ENCODE measurements at regions not wholly inside any gene's neighbourhood (a gene's known extent, or its start where the extent isn't known, plus 50 kb on each side); places are given as distances from the start of the nearest gene placed in this dataset.

DNA sequence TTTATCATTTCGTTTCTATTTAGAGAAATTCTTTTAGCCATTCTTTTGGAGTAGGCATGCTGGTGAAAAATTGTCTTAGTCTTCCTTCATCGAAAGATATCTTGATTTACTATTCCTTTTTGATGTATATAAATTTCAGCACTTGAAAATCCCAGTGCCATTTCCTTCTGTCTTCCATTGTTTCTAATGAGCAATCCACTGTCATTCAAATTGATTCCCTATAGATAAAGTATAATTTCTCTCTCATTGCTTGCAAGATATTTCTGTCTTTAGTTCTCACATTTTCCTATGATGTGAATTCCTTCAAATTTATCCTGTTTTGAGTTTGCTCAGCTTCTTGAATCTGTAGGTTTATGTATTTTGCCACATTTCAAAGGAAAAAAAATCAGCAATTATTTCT is 251.1 kb upstream of the CHD6 start:
- Histone ChIP-seq H3K4me1 (ENCODE audit: control insufficient read depth in 1 of 2, extremely low read depth in 1 of 2, insufficient read depth in 2 of 2, low read length in 2 of 2) (no peaks in the 10 kb centered on the region), H3K9me3 (no peaks in the 10 kb centered on the region), H3K36me3 (ENCODE audit: control insufficient read depth in 2 of 2, extremely low read depth in 1 of 2, insufficient read depth in 1 of 2, low read length in 1 of 2) (no peaks in the 10 kb centered on the region), H3K27me3 (replicated peaks in 1 of 2; ENCODE audit: control insufficient read depth in 2 of 2, extremely low read depth in 1 of 2, insufficient read depth in 2 of 2, low read length in 1 of 2) (no peaks in the 10 kb centered on the region), H3K27ac (ENCODE audit: low read length) (no peak overlapping the region), H3K4me3 (ENCODE audit: control insufficient read depth in 1 of 2, extremely low read depth in 1 of 2, low read length in 1 of 2) (no peak overlapping the region)
- no peaks in the 10 kb centered on the region for H3K4me1 Mint-ChIP-seq
- POLR2A ChIA-PET = no interaction called here
- H3K4me3 Mint-ChIP-seq = no peak overlapping the region
- H3K9me3 Mint-ChIP-seq = peaks cover 3 to 24% (median 22%) of the 10 kb centered on the region in 3 donors
- WGBS (ENCODE audit: insufficient coverage) = no CpG with 5 or more reads among the region's 2 CpGs
- ATAC-seq (replicated peaks in 1 of 4) = no peak
- no peaks in the 10 kb centered on the region for H3K36me3 Mint-ChIP-seq
- peaks cover 7 to 24% of the 10 kb centered on the region in 2 donors for H3K27me3 Mint-ChIP-seq
- no peak overlapping the region for H3K27ac Mint-ChIP-seq
- DNase-seq = no peak
- CTCF ChIA-PET = no interaction called here

DNA sequence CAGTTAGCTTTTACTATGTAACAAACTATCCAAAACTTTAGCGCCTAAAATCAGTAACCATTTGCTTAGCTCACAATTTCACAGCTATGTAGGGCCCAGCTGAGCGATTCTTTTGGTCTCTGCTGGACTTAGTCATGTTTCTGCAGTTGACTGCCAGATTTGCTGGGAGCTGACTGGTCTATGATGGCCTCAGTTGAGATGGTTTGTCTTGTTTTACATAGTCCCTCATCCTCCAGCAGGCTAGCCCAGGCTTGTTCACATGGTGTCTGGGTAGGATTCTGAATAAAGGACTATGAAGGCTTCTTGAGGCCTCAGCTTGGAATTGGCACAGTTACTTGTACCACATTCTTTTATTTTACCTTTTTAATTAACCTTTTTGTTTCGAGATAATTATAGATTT is 247.8 kb upstream of the CHD6 start:
- Mint-ChIP-seq H3K9me3 (peaks cover 3 to 24% (median 14%) of the 10 kb centered on the region in 3 donors), H3K27ac (no peak overlapping the region), H3K36me3 (no peaks in the 10 kb centered on the region), H3K4me3 (no peak overlapping the region), H3K27me3 (peaks cover 2 to 19% of the 10 kb centered on the region in 2 donors), H3K4me1 (no peaks in the 10 kb centered on the region)
- no peak overlapping the region for H3K27ac ChIP-seq (ENCODE audit: low read length)
- no peak overlapping the region for H3K4me3 ChIP-seq (ENCODE audit: control insufficient read depth in 1 of 2, extremely low read depth in 1 of 2, low read length in 1 of 2)
- DNase-seq (no peak), ATAC-seq (replicated peaks in 1 of 4) (no peak)
- ChIA-PET CTCF (no interaction called here), POLR2A (no interaction called here)
- no peaks in the 10 kb centered on the region for H3K4me1 ChIP-seq (ENCODE audit: control insufficient read depth in 1 of 2, extremely low read depth in 1 of 2, insufficient read depth in 2 of 2, low read length in 2 of 2)
- H3K9me3 ChIP-seq = no peaks in the 10 kb centered on the region
- WGBS (ENCODE audit: insufficient coverage) = no CpG with 5 or more reads among the region's 3 CpGs
- no peaks in the 10 kb centered on the region for H3K27me3 ChIP-seq (replicated peaks in 1 of 2; ENCODE audit: control insufficient read depth in 2 of 2, extremely low read depth in 1 of 2, insufficient read depth in 2 of 2, low read length in 1 of 2)
- no peaks in the 10 kb centered on the region for H3K36me3 ChIP-seq (ENCODE audit: control insufficient read depth in 2 of 2, extremely low read depth in 1 of 2, insufficient read depth in 1 of 2, low read length in 1 of 2)

GRCh38 chr20:41862476-41862875 is 244.3 kb upstream of the CHD6 start:
- Histone ChIP-seq H3K4me1 (ENCODE audit: control insufficient read depth in 1 of 2, extremely low read depth in 1 of 2, insufficient read depth in 2 of 2, low read length in 2 of 2) (no peaks in the 10 kb centered on the region), H3K4me3 (ENCODE audit: control insufficient read depth in 1 of 2, extremely low read depth in 1 of 2, low read length in 1 of 2) (no peak overlapping the region), H3K27ac (ENCODE audit: low read length) (no peak overlapping the region), H3K9me3 (no peaks in the 10 kb centered on the region), H3K36me3 (ENCODE audit: control insufficient read depth in 2 of 2, extremely low read depth in 1 of 2, insufficient read depth in 1 of 2, low read length in 1 of 2) (no peaks in the 10 kb centered on the region), H3K27me3 (replicated peaks in 1 of 2; ENCODE audit: control insufficient read depth in 2 of 2, extremely low read depth in 1 of 2, insufficient read depth in 2 of 2, low read length in 1 of 2) (no peaks in the 10 kb centered on the region)
- no peak overlapping the region for H3K4me3 Mint-ChIP-seq
- POLR2A ChIA-PET = no interaction called here
- H3K9me3 Mint-ChIP-seq = peaks cover 0 to 12% (median 4%) of the 10 kb centered on the region in 3 donors
- ATAC-seq (replicated peaks in 1 of 4) (no peak), DNase-seq (no peak)
- H3K27me3 Mint-ChIP-seq = peaks cover 1 to 20% of the 10 kb centered on the region in 2 donors
- H3K4me1 Mint-ChIP-seq = no peaks in the 10 kb centered on the region
- no peak overlapping the region for H3K27ac Mint-ChIP-seq
- WGBS (ENCODE audit: insufficient coverage) = 100% methylated on average over 1 of the region's 4 CpGs
- CTCF ChIA-PET = no interaction called here
- H3K36me3 Mint-ChIP-seq = no peaks in the 10 kb centered on the region

DNA sequence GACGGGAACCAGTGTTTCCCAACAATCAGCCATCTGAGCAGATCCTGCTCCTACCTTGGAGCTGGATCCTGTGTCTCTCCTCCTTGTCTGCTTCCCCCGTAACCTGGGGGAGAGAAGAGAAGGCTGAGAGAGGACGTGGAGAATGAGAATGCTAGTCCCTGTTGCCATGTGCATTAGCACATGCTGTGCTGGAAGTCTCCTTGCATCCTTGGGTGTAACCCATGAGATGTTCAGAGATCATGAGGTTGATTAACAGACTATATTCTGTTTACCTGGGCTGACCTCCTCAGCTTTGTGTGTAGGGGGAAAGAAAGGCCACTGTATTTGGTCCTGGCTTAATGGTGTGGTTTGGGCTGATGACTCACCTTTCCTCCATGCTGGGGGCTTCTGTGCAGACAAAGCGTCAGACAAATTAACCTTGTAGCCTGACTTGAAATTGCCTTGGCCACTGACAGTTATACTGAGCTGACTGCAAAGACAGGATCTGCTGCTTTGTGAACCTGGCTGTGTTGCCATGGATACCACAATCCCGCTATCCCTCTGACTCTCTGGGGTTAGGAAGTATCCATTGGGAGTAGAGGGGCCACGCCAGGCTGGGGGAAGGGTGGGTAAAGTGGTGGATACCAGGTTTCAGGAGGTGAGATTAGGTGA is 243.7 kb upstream of the CHD6 start:
- DNase-seq = no peak
- CTCF ChIA-PET = no interaction called here
- H3K27ac ChIP-seq (ENCODE audit: low read length) = no peak overlapping the region
- no peak overlapping the region for H3K27ac Mint-ChIP-seq
- H3K36me3 Mint-ChIP-seq = no peaks in the 10 kb centered on the region
- H3K4me1 ChIP-seq (ENCODE audit: control insufficient read depth in 1 of 2, extremely low read depth in 1 of 2, insufficient read depth in 2 of 2, low read length in 2 of 2) = no peaks in the 10 kb centered on the region
- no peaks in the 10 kb centered on the region for H3K4me1 Mint-ChIP-seq
- H3K9me3 Mint-ChIP-seq = peaks cover 2 to 13% (median 3%) of the 10 kb centered on the region in 3 donors
- 38% methylated on average over 3 of the region's 6 CpGs for WGBS (ENCODE audit: insufficient coverage)
- POLR2A ChIA-PET = no interaction called here
- ATAC-seq (replicated peaks in 1 of 4) = no peak
- H3K36me3 ChIP-seq (ENCODE audit: control insufficient read depth in 2 of 2, extremely low read depth in 1 of 2, insufficient read depth in 1 of 2, low read length in 1 of 2) = no peaks in the 10 kb centered on the region
- no peaks in the 10 kb centered on the region for H3K9me3 ChIP-seq
- peaks cover 0 to 19% of the 10 kb centered on the region in 2 donors for H3K27me3 Mint-ChIP-seq
- H3K4me3 ChIP-seq (ENCODE audit: control insufficient read depth in 1 of 2, extremely low read depth in 1 of 2, low read length in 1 of 2) = no peak overlapping the region
- H3K4me3 Mint-ChIP-seq = no peak overlapping the region
- no peaks in the 10 kb centered on the region for H3K27me3 ChIP-seq (replicated peaks in 1 of 2; ENCODE audit: control insufficient read depth in 2 of 2, extremely low read depth in 1 of 2, insufficient read depth in 2 of 2, low read length in 1 of 2)

GRCh38 chr20:41854765-41855164 is 236.6 kb upstream of the CHD6 start:
- no peaks in the 10 kb centered on the region for H3K4me1 Mint-ChIP-seq
- no CpG with 5 or more reads among the region's 3 CpGs for WGBS (ENCODE audit: insufficient coverage)
- H3K27ac Mint-ChIP-seq = no peak overlapping the region
- peaks cover 2 to 13% (median 6%) of the 10 kb centered on the region in 3 donors for H3K9me3 Mint-ChIP-seq
- H3K27me3 Mint-ChIP-seq = peaks cover 16 to 23% of the 10 kb centered on the region in 2 donors
- ChIA-PET CTCF (no interaction called here), POLR2A (interaction anchor here in 1 of 2 donors (0.5 kb wide), 1 partner anchor 118 kb away, joined by 3 read pairs; no protein-coding TSS in a partner anchor)
- no peak overlapping the region for H3K27ac ChIP-seq (ENCODE audit: low read length)
- no peak overlapping the region for H3K4me3 ChIP-seq (ENCODE audit: control insufficient read depth in 1 of 2, extremely low read depth in 1 of 2, low read length in 1 of 2)
- no peak for DNase-seq
- no peaks in the 10 kb centered on the region for H3K36me3 ChIP-seq (ENCODE audit: control insufficient read depth in 2 of 2, extremely low read depth in 1 of 2, insufficient read depth in 1 of 2, low read length in 1 of 2)
- H3K36me3 Mint-ChIP-seq = no peaks in the 10 kb centered on the region
- H3K4me3 Mint-ChIP-seq = no peak overlapping the region
- ATAC-seq (replicated peaks in 1 of 4) = no peak
- H3K27me3 ChIP-seq (replicated peaks in 1 of 2; ENCODE audit: control insufficient read depth in 2 of 2, extremely low read depth in 1 of 2, insufficient read depth in 2 of 2, low read length in 1 of 2) = no peaks in the 10 kb centered on the region
- H3K9me3 ChIP-seq = no peaks in the 10 kb centered on the region
- no peaks in the 10 kb centered on the region for H3K4me1 ChIP-seq (ENCODE audit: control insufficient read depth in 1 of 2, extremely low read depth in 1 of 2, insufficient read depth in 2 of 2, low read length in 2 of 2)

DNA sequence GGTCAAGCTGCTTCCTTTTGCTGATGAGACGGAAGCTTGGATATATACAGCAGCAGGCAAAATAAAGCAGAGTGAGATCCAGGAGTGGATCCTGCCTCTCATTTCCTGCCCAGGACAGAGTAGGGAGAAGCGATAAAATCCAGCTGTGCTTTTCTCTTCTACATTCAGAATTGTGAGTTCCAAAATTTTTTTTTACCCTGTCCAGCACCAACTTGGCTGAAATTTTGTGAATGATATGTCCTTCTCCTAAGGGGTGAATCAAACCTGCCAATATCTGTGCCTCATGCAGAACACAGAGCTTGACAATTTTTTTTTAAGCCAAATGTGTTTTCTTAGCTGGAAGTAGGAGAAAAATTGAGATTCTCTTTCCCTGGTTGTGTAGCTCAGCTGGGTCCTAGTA is 235.6 kb upstream of the CHD6 start:
- H3K4me3 ChIP-seq (ENCODE audit: control insufficient read depth in 1 of 2, extremely low read depth in 1 of 2, low read length in 1 of 2) = no peak overlapping the region
- WGBS (ENCODE audit: insufficient coverage) = 33% methylated on average over 1 of the region's 2 CpGs
- no peaks in the 10 kb centered on the region for H3K9me3 ChIP-seq
- CTCF ChIA-PET = no interaction called here
- no peak overlapping the region for H3K27ac Mint-ChIP-seq
- H3K9me3 Mint-ChIP-seq = peaks cover 2 to 9% (median 6%) of the 10 kb centered on the region in 3 donors
- no peak for ATAC-seq (replicated peaks in 1 of 4)
- no peak for DNase-seq
- POLR2A ChIA-PET = no interaction called here
- no peak overlapping the region for H3K4me3 Mint-ChIP-seq
- no peaks in the 10 kb centered on the region for H3K4me1 ChIP-seq (ENCODE audit: control insufficient read depth in 1 of 2, extremely low read depth in 1 of 2, insufficient read depth in 2 of 2, low read length in 2 of 2)
- H3K27me3 Mint-ChIP-seq = peaks cover 16 to 23% of the 10 kb centered on the region in 2 donors
- no peak overlapping the region for H3K27ac ChIP-seq (ENCODE audit: low read length)
- no peaks in the 10 kb centered on the region for H3K27me3 ChIP-seq (replicated peaks in 1 of 2; ENCODE audit: control insufficient read depth in 2 of 2, extremely low read depth in 1 of 2, insufficient read depth in 2 of 2, low read length in 1 of 2)
- H3K36me3 ChIP-seq (ENCODE audit: control insufficient read depth in 2 of 2, extremely low read depth in 1 of 2, insufficient read depth in 1 of 2, low read length in 1 of 2) = no peaks in the 10 kb centered on the region
- no peaks in the 10 kb centered on the region for H3K4me1 Mint-ChIP-seq
- no peaks in the 10 kb centered on the region for H3K36me3 Mint-ChIP-seq

GRCh38 chr20:41848180-41848579 is 230.0 kb upstream of the CHD6 start:
- ATAC-seq (replicated peaks in 1 of 4) = no peak
- no peaks in the 10 kb centered on the region for H3K9me3 Mint-ChIP-seq

More at GRCh38 chr20:41848180-41848579, 230.0 kb upstream of the CHD6 start:
- DNase-seq = no peak
- Mint-ChIP-seq H3K4me3 (no peak overlapping the region), H3K27me3 (peaks cover 7 to 11% of the 10 kb centered on the region in 2 donors), H3K36me3 (no peaks in the 10 kb centered on the region), H3K27ac (no peak overlapping the region), H3K4me1 (no peaks in the 10 kb centered on the region)
- H3K27me3 ChIP-seq (replicated peaks in 1 of 2; ENCODE audit: control insufficient read depth in 2 of 2, extremely low read depth in 1 of 2, insufficient read depth in 2 of 2, low read length in 1 of 2) = no peaks in the 10 kb centered on the region
- H3K9me3 ChIP-seq = no peaks in the 10 kb centered on the region
- ChIA-PET POLR2A (interaction anchor here in 1 of 2 donors (0.7 kb wide), 1 partner anchor 27 kb away, joined by 3 read pairs; no protein-coding TSS in a partner anchor), CTCF (no interaction called here)
- no CpG with 5 or more reads among the region's 3 CpGs for WGBS (ENCODE audit: insufficient coverage)
- no peaks in the 10 kb centered on the region for H3K4me1 ChIP-seq (ENCODE audit: control insufficient read depth in 1 of 2, extremely low read depth in 1 of 2, insufficient read depth in 2 of 2, low read length in 2 of 2)
- no peak overlapping the region for H3K27ac ChIP-seq (ENCODE audit: low read length)
- H3K4me3 ChIP-seq (ENCODE audit: control insufficient read depth in 1 of 2, extremely low read depth in 1 of 2, low read length in 1 of 2) = no peak overlapping the region
- H3K36me3 ChIP-seq (ENCODE audit: control insufficient read depth in 2 of 2, extremely low read depth in 1 of 2, insufficient read depth in 1 of 2, low read length in 1 of 2) = no peaks in the 10 kb centered on the region
